GM12892 (cell line): ENCODE measurements at regions not wholly inside any gene's neighbourhood (a gene's known extent, or its start where the extent isn't known, plus 50 kb on each side); places are given as distances from the start of the nearest gene placed in this dataset.

Experiments used
- POLR2A ChIP-seq: IDR thresholded peaks from 2 replicates; pipeline ENCODE4 v1.6.1; 2011; ENCODE audit warnings: low read depth, low read length, control low read depth
- POLR2AphosphoS5 ChIP-seq: IDR thresholded peaks from 2 replicates; pipeline ENCODE4 v1.6.1; 2011; ENCODE audit warnings: low read depth, low read length, control low read depth
- TAF1 ChIP-seq: IDR thresholded peaks from 2 replicates; pipeline ENCODE4 v1.6.1; 2011; ENCODE audit warnings: low read depth, mild to moderate bottlenecking, control low read depth, low read length, borderline replicate concordance

GRCh38 chr13:110779022-110779421 lies 65.5 kb downstream of the ING1 start:
- TF ChIP-seq POLR2A (no peak), POLR2AphosphoS5 (no peak), TAF1 (no peak)
